CD4-positive, CD25-positive, alpha-beta regulatory T cell (primary cell): ENCODE measurements at regions not wholly inside any gene's neighbourhood (a gene's known extent, or its start where the extent isn't known, plus 50 kb on each side); places are given as distances from the start of the nearest gene placed in this dataset.

Experiments used
- ATAC-seq, 2 donors: fragments of 150-1000 bp; cut with Tn5 transposase; one replicate each; pipeline ENCODE4 v1.10.0; 2021; ENCODE audit warnings: low read depth in 2 of 2, moderate number of reproducible peaks in 2 of 2, moderate library complexity in 1 of 2
- DNase-seq, 3 donors: peaks; one replicate each; pipeline versions ENCODE4 v3.0.0 to v3.0.0-alpha.2; 2012 to 2022; ENCODE audit warnings: mixed read lengths in 1 of 3
- H3K27ac ChIP-seq: one replicate; pipeline ENCODE4 v1.7.0; 2013; ENCODE audit warnings: mild to moderate bottlenecking, low read length; ENCODE audit not compliant: insufficient read depth, poor library complexity, severe bottlenecking
- H3K27me3 ChIP-seq: one replicate; pipeline ENCODE4 v1.7.0; 2013; ENCODE audit warnings: low read length; ENCODE audit not compliant: control insufficient read depth, insufficient read depth
- H3K36me3 ChIP-seq: one replicate; pipeline ENCODE4 v1.7.0; 2013; ENCODE audit warnings: mild to moderate bottlenecking, low read length, moderate library complexity; ENCODE audit not compliant: control insufficient read depth, insufficient read depth
- H3K4me1 ChIP-seq: 2 replicates; pipeline ENCODE4 v1.7.0; 2013; ENCODE audit warnings: mild to moderate bottlenecking, low read length; ENCODE audit not compliant: insufficient read depth, control insufficient read depth, poor library complexity, severe bottlenecking
- H3K4me3 ChIP-seq: one replicate; pipeline ENCODE4 v1.7.0; 2013; ENCODE audit warnings: low read depth, mild to moderate bottlenecking, low read length, moderate library complexity
- H3K9me3 ChIP-seq, 2 experiments: 1 replicate in 1 of 2; 2 replicates in 1 of 2; pipeline ENCODE4 v1.7.0; 2013; ENCODE audit warnings: low read length in 2 of 2, mild to moderate bottlenecking in 1 of 2, moderate library complexity in 1 of 2; ENCODE audit not compliant: control insufficient read depth in 2 of 2
- H3K27ac Mint-ChIP-seq, 3 donors: one replicate each; pipeline ENCODE4 v1.8.0; 2020 to 2022; ENCODE audit warnings: mild to moderate bottlenecking in 3 of 3, mixed read lengths in 3 of 3, moderate library complexity in 2 of 3
- H3K27me3 Mint-ChIP-seq: one replicate; pipeline ENCODE4 v1.8.0; 2022; ENCODE audit warnings: mild to moderate bottlenecking, mixed read lengths
- H3K36me3 Mint-ChIP-seq: one replicate; pipeline ENCODE4 v1.8.0; 2020; ENCODE audit warnings: mixed read lengths
- H3K4me1 Mint-ChIP-seq, 4 donors: one replicate each; pipeline ENCODE4 v1.8.0; 2020 to 2022; ENCODE audit warnings: mixed read lengths in 4 of 4, mild to moderate bottlenecking in 1 of 4
- H3K4me3 Mint-ChIP-seq, 4 donors: one replicate each; pipeline ENCODE4 v1.8.0; 2020 to 2022; ENCODE audit warnings: mild to moderate bottlenecking in 4 of 4, mixed read lengths in 4 of 4, moderate library complexity in 3 of 4
- H3K9me3 Mint-ChIP-seq, 7 donors: one replicate each; pipeline ENCODE4 v1.8.0; 2020 to 2022; ENCODE audit warnings: mixed read lengths in 7 of 7, mild to moderate bottlenecking in 3 of 7, moderate library complexity in 2 of 7

- Histone ChIP-seq H3K27me3 (no peaks in the 10 kb centered on the region), H3K9me3 (no peaks in the 10 kb centered on the region), H3K36me3 (no peaks in the 10 kb centered on the region), H3K4me3 (no peak overlapping the region), H3K27ac (no peak overlapping the region), H3K4me1 (no peaks in the 10 kb centered on the region)
- no peak overlapping the region for H3K4me3 Mint-ChIP-seq
- no peaks in the 10 kb centered on the region for H3K27me3 Mint-ChIP-seq
- H3K36me3 Mint-ChIP-seq = no peaks in the 10 kb centered on the region
- H3K9me3 Mint-ChIP-seq = peaks cover 0 to 2% (median 2%) of the 10 kb centered on the region in 7 donors
- no peaks in the 10 kb centered on the region for H3K4me1 Mint-ChIP-seq
- DNase-seq = no peak
- no peak for ATAC-seq
- no peak overlapping the region for H3K27ac Mint-ChIP-seq
Observed at GRCh38 chr13:70959035-70959775, 851.0 kb upstream of the KLHL1 start.

- no peaks in the 10 kb centered on the region for H3K9me3 ChIP-seq
- Mint-ChIP-seq H3K36me3 (no peaks in the 10 kb centered on the region), H3K4me1 (no peaks in the 10 kb centered on the region), H3K4me3 (no peak overlapping the region), H3K27ac (no peak overlapping the region), H3K9me3 (peaks cover 0 to 5% (median 2%) of the 10 kb centered on the region in 7 donors), H3K27me3 (no peaks in the 10 kb centered on the region)
- ATAC-seq = no peak
- no peak for DNase-seq
- no peaks in the 10 kb centered on the region for H3K36me3 ChIP-seq
- H3K27ac ChIP-seq = no peak overlapping the region
- H3K4me1 ChIP-seq = no peaks in the 10 kb centered on the region
- no peak overlapping the region for H3K4me3 ChIP-seq
- no peaks in the 10 kb centered on the region for H3K27me3 ChIP-seq
Observed at GRCh38 chr13:70955887-70956286, 847.6 kb upstream of the KLHL1 start.

- no peak overlapping the region for H3K4me3 Mint-ChIP-seq
- H3K36me3 Mint-ChIP-seq = no peaks in the 10 kb centered on the region
- Histone ChIP-seq H3K4me1 (no peaks in the 10 kb centered on the region), H3K36me3 (no peaks in the 10 kb centered on the region), H3K27me3 (no peaks in the 10 kb centered on the region), H3K27ac (no peak overlapping the region), H3K4me3 (no peak overlapping the region), H3K9me3 (no peaks in the 10 kb centered on the region)
- ATAC-seq = no peak
- H3K4me1 Mint-ChIP-seq = no peaks in the 10 kb centered on the region
- H3K27me3 Mint-ChIP-seq = no peaks in the 10 kb centered on the region
- peaks cover 0 to 5% (median 2%) of the 10 kb centered on the region in 7 donors for H3K9me3 Mint-ChIP-seq
- DNase-seq = no peak
- H3K27ac Mint-ChIP-seq = no peak overlapping the region
Observed at GRCh38 chr13:70950664-70951063, 842.4 kb upstream of the KLHL1 start.

DNA sequence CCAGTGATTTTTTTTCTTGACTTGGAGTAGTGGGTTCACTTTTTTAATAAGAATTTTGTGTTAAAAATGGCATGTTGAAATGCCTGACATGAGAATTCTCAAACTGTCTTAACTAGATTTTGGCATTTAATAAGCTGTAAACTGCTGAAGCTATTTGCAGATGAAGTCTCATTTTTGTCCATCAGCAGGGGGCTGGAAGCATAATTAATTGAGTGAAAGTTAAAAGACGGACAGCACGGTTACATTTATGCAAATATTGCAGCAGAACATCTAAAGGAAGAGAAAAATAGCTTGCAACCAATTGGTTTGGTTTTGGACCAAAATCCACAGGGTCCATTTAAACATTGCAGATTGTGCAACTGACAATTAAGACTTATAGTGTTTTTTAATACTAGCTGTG lies 837.3 kb upstream of the KLHL1 start:
- H3K9me3 ChIP-seq = peaks cover 0 to 2% of the 10 kb centered on the region in 2 experiments
- H3K36me3 Mint-ChIP-seq = no peaks in the 10 kb centered on the region
- H3K4me3 ChIP-seq = no peak overlapping the region
- no peak overlapping the region for H3K4me3 Mint-ChIP-seq
- no peak overlapping the region for H3K27ac Mint-ChIP-seq
- no peak for ATAC-seq
- H3K4me1 Mint-ChIP-seq = no peaks in the 10 kb centered on the region
- no peak for DNase-seq
- H3K27me3 ChIP-seq = no peaks in the 10 kb centered on the region
- H3K27me3 Mint-ChIP-seq = no peaks in the 10 kb centered on the region
- no peaks in the 10 kb centered on the region for H3K36me3 ChIP-seq
- no peaks in the 10 kb centered on the region for H3K4me1 ChIP-seq
- no peak overlapping the region for H3K27ac ChIP-seq
- H3K9me3 Mint-ChIP-seq = peaks cover 0 to 8% (median 4%) of the 10 kb centered on the region in 7 donors

DNA sequence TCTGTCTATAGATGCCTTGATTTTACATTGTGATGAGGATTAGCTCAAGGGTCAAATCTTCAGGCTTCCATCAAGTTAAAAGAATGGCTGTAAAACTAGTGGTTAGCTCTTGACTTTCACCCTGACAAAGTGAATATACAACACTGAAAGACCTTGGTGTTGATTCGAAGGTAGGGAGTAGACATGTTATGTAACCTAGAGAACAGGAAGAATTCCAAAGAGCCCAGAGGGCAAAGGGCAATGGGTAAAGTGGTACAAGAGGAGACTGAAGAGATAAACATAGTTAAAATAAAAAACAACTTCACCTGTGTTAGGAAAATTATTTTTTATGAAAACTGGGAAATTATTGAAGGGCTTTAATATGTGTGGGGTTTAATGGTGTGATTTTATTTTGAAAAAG lies 833.2 kb upstream of the KLHL1 start:
- Histone ChIP-seq H3K9me3 (peaks cover 0 to 2% of the 10 kb centered on the region in 2 experiments), H3K4me3 (no peak overlapping the region), H3K36me3 (no peaks in the 10 kb centered on the region), H3K4me1 (no peaks in the 10 kb centered on the region), H3K27ac (no peak overlapping the region), H3K27me3 (no peaks in the 10 kb centered on the region)
- Mint-ChIP-seq H3K36me3 (no peaks in the 10 kb centered on the region), H3K27me3 (no peaks in the 10 kb centered on the region), H3K4me1 (no peaks in the 10 kb centered on the region), H3K4me3 (no peak overlapping the region), H3K27ac (no peak overlapping the region), H3K9me3 (peaks cover 4 to 16% (median 6%) of the 10 kb centered on the region in 7 donors)
- DNase-seq = no peak
- ATAC-seq = no peak

GRCh38 chr13:70938462-70938861 lies 830.2 kb upstream of the KLHL1 start:
- H3K36me3 ChIP-seq = no peaks in the 10 kb centered on the region
- H3K9me3 Mint-ChIP-seq = peaks cover 3 to 23% (median 9%) of the 10 kb centered on the region in 7 donors

DNA sequence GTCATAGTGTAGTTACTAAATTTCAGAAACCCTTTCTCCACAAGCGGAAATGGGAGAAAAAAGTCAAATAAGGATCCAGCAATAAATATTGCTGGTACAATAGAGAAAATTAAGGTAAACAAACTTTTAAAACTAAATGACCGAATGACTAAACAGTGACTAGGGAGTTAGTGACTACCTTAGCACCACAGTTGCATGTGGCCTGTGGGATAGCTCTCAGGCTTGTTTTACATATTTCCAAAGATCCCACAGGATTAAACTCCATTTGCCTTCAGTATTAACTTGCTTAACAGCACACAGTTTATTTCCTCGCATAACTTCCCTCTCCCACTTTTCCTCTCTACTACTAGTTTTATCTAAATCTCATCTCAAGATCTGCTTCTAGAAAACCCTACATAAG lies 824.3 kb upstream of the KLHL1 start:
- H3K9me3 Mint-ChIP-seq = peaks cover 0 to 33% (median 4%) of the 10 kb centered on the region in 7 donors
- H3K4me3 Mint-ChIP-seq = no peak overlapping the region
- DNase-seq (no peak), ATAC-seq (no peak)
- Histone ChIP-seq H3K27ac (no peak overlapping the region), H3K27me3 (no peaks in the 10 kb centered on the region), H3K4me1 (no peaks in the 10 kb centered on the region), H3K4me3 (no peak overlapping the region), H3K36me3 (no peaks in the 10 kb centered on the region), H3K9me3 (peaks cover 0 to 4% of the 10 kb centered on the region in 2 experiments)
- no peaks in the 10 kb centered on the region for H3K27me3 Mint-ChIP-seq
- H3K27ac Mint-ChIP-seq = no peak overlapping the region
- H3K4me1 Mint-ChIP-seq = no peaks in the 10 kb centered on the region
- H3K36me3 Mint-ChIP-seq = no peaks in the 10 kb centered on the region

More at GRCh38 chr13:70938462-70938861, 830.2 kb upstream of the KLHL1 start:
- Histone ChIP-seq H3K9me3 (peaks cover 0 to 2% of the 10 kb centered on the region in 2 experiments), H3K27me3 (no peaks in the 10 kb centered on the region), H3K4me1 (no peaks in the 10 kb centered on the region), H3K27ac (no peak overlapping the region), H3K4me3 (no peak overlapping the region)
- DNase-seq (no peak), ATAC-seq (no peak)
- H3K27me3 Mint-ChIP-seq = no peaks in the 10 kb centered on the region
- H3K36me3 Mint-ChIP-seq = no peaks in the 10 kb centered on the region
- no peak overlapping the region for H3K4me3 Mint-ChIP-seq
- no peaks in the 10 kb centered on the region for H3K4me1 Mint-ChIP-seq
- H3K27ac Mint-ChIP-seq = no peak overlapping the region
